MV-4-11 (cell line): ENCODE measurements at regions not wholly inside any gene's neighbourhood (a gene's known extent, or its start where the extent isn't known, plus 50 kb on each side); places are given as distances from the start of the nearest gene placed in this dataset.
"Not testable (repeated sequence)": the region's sequence is repeated elsewhere in the genome, so short reads cannot be mapped to it uniquely, and the experiment has no call there.

ENCODE experiments used
- DNase-seq: peaks from one replicate; lab custom pipeline; 2025; lab: John Stamatoyannopoulos, UW

- DNase-seq, result no peak
Measured at GRCh38 chr4:60897415-60897814, 302.7 kb upstream of the ADGRL3 start.

GRCh38 chr4:60905162-60905561 is 295.0 kb upstream of the ADGRL3 start:
- no peak for DNase-seq

DNA sequence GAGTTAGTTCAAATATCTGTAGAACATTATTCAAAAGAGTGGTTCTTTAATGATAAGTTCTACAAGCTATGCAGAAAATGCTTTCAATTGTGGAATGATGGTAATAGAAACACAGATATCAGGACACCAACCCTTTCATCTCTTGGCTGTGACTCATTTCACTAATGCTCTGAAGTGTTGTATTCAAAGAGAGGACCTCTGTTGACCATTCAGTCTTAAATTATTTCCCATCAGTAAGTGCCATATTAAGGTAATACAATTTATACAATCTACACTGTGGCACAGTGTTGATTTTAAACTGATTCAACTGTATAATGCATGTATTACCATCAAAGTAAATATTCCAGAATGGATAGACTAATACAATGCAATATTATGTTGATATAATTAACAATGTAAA is 289.0 kb upstream of the ADGRL3 start:
- no peak for DNase-seq

DNA sequence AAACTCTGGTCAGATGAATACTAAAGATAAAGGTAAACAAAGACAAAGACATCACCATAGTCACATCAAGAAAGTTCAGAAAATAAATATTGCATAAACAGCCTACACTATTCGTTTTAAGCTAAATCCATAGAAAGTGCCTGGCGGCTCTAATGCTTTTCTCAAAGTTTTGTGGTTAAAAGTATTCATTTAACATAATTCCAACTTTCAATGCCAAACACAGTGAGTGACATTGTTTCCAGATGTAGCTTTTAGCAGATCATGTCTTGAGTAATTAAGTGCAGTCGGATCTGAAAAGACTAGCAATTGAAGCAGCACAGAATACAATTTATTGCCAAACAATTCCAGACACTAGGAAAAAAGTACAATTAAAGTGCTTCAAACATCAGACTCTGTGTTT is 287.1 kb upstream of the ADGRL3 start:
- no peak for DNase-seq

DNA sequence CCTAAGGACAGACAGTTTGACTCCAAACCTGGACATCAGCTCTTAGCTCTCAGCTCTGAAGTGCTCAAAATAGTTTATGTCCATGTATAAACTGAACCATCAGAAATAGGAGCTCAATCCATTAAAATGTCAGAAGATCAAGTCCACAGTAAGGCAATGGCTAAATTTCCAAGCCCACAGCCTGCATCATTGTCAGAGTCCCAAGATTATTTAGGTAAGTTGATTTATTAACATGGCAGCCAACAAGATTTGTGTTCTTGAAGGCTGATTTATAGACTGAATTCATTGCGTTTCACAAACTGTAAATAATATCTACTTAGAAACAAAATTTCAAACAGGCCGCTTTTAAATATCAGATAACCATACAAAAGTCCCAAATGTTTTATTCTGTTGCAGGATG is 286.5 kb upstream of the ADGRL3 start:
- DNase-seq, result no peak

GRCh38 chr4:60921735-60922134 is 278.4 kb upstream of the ADGRL3 start:
- DNase-seq, result not testable (repeated sequence)

DNA sequence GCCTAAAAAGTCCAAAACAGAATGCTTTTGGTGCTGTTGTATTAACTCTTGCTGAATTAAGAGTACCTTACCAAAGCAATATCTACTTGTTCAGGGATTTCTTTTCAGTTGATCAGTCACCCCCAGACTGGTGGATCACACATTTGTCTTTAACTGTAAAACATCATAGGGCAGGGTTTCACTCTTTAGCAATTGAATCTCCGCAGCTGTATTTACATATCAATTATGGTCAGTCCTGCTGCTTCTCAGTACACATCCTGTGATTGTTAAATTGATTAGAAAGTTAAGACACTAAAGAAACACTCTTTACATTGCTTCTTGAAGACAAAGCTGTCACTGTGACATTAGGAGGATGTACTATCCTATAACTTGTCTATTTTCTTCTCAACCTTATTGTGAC is 277.1 kb upstream of the ADGRL3 start:
- no peak for DNase-seq

DNA sequence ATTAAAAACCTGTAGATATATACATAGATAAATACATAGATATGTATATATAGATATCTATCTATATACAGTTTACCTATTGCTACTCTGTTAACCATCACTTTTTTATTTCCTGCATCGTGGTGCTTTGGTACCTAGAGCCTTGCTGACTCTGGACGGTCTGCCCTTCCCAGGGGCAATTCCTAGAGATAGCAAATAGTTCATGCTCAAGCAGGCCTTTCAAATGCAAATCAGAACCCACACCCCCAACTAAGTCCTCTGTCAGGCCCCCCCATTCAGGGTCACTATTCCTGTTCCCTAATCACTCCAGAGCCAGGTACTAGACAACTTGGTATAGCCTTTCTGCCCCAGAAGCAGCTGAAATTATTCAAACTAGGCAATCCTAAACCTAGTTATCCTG is 273.5 kb upstream of the ADGRL3 start:
- DNase-seq, result no peak

GRCh38 chr4:60930866-60931265 is 269.3 kb upstream of the ADGRL3 start:
- DNase-seq, result no peak

DNA sequence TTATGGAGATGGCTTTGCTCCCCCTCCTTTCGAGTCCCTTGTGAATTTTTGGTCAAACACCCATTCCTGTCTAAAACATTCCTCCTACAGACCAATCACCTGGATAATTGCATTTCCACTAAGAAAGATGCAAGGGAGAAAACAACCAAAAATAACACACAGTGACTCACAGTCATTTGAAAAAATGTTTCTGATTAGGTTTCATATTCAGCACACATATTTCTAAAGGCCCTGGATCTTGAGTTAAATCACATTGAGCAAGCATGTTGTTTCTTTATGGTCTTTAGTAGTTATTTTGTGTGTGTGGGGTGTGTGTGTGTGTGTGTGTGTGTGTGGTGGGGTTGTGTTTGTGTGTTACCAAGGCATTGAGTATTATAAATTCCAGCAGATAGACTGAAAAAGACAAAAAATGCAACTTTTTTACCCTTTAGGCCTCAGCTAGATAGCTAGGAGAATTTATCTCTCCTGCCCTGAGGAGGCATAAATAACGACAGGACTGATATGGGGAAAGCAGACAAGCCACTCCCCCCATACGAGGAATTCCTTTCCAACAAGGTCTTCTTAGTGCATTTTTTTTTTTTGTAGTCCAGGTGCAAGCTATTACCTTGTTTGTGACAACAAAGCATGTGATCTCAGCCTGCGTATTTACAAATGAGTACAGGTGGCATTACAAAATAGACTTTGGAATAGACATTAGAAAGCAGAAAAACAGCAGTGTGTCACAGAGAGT is 265.4 kb upstream of the ADGRL3 start:
- no peak for DNase-seq

DNA sequence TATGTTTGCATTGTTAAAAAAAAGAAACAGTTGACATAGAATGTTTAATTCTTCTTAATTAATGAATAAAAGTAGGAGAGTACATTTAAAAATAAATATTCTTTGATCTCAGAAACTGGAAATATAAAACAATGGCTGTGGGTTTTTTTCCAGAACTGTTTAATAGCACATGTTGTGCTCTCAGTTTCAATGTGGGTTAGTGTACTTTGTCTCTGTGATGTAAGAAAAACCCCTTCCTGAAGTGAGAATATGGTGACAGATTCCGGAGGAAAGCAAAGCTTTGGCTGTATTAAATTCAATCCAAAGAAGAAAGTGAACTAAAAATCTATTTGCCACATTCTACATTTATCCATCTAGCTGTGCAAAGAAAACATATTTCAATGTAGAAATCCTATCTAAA is 261.9 kb upstream of the ADGRL3 start:
- DNase-seq, result no peak

DNA sequence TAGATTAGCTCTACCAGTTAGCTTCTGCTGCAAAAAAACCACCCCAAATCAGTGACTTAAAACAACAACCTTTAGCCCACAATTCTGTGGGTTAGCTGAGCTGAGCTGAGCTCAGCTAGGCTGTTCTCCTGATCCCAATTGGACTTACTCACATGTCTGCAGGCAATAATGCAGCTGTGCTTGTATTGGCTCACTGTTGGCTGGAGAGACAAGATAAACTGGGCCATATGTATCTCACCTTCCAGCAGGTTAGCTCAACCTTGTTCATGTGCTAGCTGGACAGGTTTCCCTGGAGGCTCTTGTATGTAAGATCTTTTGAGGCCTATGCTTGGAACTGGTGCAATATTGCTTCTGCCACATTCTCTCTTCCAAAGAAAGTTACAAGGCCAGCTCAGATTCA is 261.5 kb upstream of the ADGRL3 start:
- no peak for DNase-seq

GRCh38 chr4:60944060-60944459 is 256.1 kb upstream of the ADGRL3 start:
- no peak for DNase-seq

DNA sequence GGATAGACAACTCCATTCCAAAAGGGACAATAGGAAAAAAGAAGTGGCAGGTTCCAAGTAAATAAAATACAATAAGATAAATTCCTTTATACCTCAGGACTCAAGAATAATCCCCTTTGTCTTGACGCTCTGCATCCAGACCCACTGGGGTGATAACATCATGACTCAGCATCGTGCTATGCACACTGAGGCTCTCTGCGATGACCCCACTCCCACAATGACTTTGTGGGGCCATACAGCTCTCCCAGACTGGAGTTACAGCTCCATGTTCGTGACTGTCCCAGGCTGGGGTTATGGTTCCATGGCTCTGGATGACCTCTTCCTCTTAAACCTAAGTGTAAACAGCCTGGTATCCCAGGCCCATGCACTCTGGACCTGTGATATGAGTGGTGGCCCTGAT is 254.5 kb upstream of the ADGRL3 start:
- no peak for DNase-seq

DNA sequence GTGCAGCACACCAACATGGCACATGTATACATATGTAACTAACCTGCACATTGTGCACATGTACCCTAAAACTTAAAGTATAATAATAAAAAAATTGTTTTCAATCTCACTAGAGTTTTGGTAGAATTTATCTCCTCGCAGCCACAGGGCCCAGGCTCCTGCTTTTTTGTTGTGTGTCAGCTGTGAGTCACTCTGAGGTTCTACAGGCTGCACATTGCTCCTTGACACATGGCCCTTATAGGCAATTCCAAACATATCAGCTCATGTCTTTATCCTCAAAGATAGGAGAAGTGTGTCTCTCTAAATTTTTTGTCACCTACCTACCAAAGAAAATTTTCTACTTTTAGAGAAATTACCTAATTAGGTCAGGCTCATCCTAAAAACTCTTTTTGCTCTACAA is 252.1 kb upstream of the ADGRL3 start:
- DNase-seq, result no peak

GRCh38 chr4:60952921-60953320 is 247.2 kb upstream of the ADGRL3 start:
- no peak for DNase-seq

DNA sequence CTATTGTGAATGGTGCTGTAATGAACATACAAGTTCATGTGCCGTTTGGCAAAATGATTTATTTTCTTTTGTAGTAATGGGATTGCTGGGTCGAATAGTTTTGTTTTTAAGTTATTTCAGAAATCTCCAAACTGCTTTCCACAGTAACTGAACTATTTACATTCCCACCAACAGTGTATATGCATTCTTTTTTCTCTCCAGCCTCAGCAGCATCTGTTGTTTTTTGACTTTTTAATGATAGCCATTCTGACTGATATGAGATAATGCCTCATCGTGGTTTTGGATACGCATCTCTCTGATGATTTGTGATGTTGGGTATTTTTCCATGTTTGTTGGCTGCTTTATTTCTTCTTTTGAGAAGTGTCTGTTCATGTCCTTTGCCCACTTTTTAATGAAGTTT is 246.3 kb upstream of the ADGRL3 start:
- no peak for DNase-seq

DNA sequence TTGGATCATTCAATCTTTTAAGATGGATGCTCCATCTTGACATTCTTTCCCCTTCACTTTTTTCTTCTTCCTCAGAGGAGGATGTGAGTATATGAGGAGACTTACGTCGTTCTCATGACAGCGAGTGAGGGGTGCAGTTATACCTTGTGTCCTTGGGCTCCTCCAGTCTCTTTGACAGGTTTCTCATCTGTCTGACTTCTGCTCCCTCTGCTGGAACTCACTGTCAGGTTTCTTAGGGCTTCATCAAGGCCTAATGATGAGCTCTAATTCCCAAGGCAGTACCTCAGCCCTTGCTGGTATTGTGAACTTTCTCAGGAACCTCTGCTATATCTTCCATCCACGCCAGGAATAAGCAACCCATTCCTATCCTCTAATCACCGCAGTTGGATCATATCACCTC is 237.8 kb upstream of the ADGRL3 start:
- DNase-seq, result no peak

DNA sequence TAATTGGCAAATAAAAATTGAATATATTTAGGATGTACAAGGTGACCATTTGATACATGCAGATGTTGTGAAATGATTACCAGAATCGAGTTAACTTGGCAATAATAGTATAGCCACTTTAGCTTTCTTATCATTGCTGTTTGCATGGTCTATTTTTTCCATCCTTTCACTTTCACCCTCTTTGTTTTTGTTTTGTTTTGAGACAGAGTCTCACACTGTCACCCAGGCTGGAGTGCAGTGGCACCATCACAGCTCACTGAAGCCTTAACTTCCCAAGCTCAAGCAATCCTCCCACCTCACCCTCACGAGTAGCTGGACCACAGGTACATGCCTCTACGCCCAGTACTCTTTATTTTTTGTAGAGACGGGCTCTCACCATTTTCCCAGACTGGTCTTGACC is 218.6 kb upstream of the ADGRL3 start:
- DNase-seq, result no peak

DNA sequence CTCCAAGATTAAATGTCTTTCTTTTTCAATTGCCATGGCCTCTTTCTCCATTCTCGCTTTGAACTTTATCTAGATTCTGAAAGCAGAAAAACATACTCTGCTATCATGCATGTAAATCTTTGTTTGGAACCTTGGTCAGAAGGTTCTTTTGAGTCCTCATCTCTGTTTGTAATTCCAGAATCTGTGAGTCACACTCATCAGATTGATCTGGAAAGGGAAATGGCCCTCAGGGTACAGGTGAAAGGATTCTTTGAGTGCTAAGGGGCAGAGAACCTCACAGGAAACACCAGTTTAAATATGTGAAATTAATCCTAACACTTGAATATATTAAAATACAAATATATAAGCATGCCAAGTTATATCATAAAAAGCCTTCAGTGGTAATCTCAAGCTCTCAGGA is 211.0 kb upstream of the ADGRL3 start:
- no peak for DNase-seq

DNA sequence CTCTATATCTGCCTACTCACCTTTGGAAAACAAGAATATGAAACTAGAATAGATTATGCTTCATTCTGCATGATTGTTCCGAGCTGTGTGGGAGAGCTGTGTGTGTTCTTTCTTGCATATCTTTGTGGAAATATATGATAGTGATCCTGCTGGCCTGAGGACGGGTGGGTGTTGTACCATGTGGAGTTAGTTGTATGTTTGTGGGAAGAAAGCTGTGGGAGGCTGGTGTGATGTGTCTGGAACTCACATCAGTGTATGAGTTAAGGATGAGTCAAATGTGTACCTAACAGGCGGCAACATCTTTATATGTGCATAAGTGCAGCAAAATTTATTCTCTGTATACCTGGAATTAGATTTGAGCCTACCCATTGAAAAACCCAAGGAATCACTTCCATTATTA is 208.1 kb upstream of the ADGRL3 start:
- DNase-seq, result no peak

- no peak for DNase-seq
Measured at GRCh38 chr4:61003301-61003700, 196.8 kb upstream of the ADGRL3 start.

GRCh38 chr4:61004651-61005170 is 195.4 kb upstream of the ADGRL3 start:
- no peak for DNase-seq

DNA sequence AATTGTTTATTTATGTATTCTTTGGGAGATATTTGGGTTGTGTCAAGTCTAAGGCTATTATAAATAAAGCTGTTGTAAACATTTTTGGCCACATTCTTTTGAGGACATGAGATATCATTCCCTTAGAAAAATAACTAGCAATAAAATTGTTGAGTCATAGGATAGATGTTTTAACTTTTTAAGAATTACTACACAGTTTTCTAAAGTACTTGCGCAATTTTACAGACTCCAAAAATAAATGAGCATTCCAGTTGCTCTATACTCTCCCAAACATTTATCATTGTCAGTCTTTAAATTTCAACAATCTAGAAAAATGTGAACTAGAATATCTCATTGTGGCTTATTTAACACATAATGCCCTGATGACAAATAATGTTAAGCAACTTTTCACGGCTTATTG is 189.1 kb upstream of the ADGRL3 start:
- DNase-seq, result no peak
